Mammary epithelial cell (primary cell): ENCODE measurements at regions not wholly inside any gene's neighbourhood (a gene's known extent, or its start where the extent isn't known, plus 50 kb on each side); places are given as distances from the start of the nearest gene placed in this dataset.

Experiments
- EZH2 ChIP-seq: IDR thresholded peaks from 2 replicates; pipeline ENCODE4 v1.6.1; 2012; ENCODE audit warnings: low read length, inconsistent platforms, borderline replicate concordance
- TF ChIP-seq, protein P1 (sequence below), 2 donors: IDR thresholded peaks in 1 of 2; conservative IDR thresholded peaks in 1 of 2; 2 replicates each; pipeline ENCODE4 v1.5.1; 2011 to 2012; ENCODE audit warnings: inconsistent platforms in 2 of 2, low read length in 2 of 2, mild to moderate bottlenecking in 2 of 2, control low read depth in 1 of 2, low read depth in 1 of 2; ENCODE audit not compliant: insufficient read depth in 1 of 2; ENCODE audit errors: extremely low read depth in 1 of 2

DNA sequence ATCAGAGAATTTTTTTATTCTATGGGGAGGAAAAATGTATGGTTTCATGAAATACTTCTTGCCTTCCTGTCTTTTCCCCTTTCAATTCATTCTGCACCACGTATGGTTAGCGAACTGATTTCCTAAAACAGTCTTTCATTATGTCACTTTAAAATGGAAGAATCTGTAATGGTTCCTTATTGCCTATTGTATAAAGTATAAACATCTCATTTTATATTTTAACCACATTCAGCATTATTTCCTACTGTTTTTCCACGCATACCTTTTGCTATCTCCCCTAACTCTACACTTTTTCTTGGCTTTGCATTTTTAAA, 232.3 kb upstream of the B3GALT2 start:
- TF ChIP-seq, protein P1, sequence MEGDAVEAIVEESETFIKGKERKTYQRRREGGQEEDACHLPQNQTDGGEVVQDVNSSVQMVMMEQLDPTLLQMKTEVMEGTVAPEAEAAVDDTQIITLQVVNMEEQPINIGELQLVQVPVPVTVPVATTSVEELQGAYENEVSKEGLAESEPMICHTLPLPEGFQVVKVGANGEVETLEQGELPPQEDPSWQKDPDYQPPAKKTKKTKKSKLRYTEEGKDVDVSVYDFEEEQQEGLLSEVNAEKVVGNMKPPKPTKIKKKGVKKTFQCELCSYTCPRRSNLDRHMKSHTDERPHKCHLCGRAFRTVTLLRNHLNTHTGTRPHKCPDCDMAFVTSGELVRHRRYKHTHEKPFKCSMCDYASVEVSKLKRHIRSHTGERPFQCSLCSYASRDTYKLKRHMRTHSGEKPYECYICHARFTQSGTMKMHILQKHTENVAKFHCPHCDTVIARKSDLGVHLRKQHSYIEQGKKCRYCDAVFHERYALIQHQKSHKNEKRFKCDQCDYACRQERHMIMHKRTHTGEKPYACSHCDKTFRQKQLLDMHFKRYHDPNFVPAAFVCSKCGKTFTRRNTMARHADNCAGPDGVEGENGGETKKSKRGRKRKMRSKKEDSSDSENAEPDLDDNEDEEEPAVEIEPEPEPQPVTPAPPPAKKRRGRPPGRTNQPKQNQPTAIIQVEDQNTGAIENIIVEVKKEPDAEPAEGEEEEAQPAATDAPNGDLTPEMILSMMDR (conservative IDR thresholded peaks at IDR 0.05 in 1 of 2, IDR thresholded peaks at IDR 0.05 in 1 of 2; ENCODE audit: extremely low read depth in 1 of 2, insufficient read depth in 1 of 2, low read depth in 1 of 2, low read length in 2 of 2) = no peak
- no peak for TF ChIP-seq EZH2
